Bronchial epithelial cell (primary cell): ENCODE measurements at regions not wholly inside any gene's neighbourhood (a gene's known extent, or its start where the extent isn't known, plus 50 kb on each side); places are given as distances from the start of the nearest gene placed in this dataset.

ENCODE experiments used
- DNase-seq: peaks from one replicate; pipeline ENCODE4 v3.0.0-alpha.2; 2010; ENCODE audit warnings: low read depth
- FAIRE-seq: peaks from 2 replicates; lab custom pipeline; 2011; peaks lifted over from hg19 to GRCh38; lab: Jason Lieb, UNC
- H3K27me3 ChIP-seq: 2 replicates; pipeline ENCODE4 v1.5.1; 2011; ENCODE audit warnings: low read length; ENCODE audit not compliant: control insufficient read depth, insufficient read depth
- H3K36me3 ChIP-seq: 2 replicates; pipeline ENCODE4 v1.5.1; 2011; ENCODE audit warnings: low read length; ENCODE audit not compliant: control insufficient read depth, insufficient read depth
- H3K4me3 ChIP-seq: 2 replicates; pipeline ENCODE4 v1.5.1; 2011; ENCODE audit warnings: mild to moderate bottlenecking, low read depth, low read length, control low read depth
- CTCF ChIP-seq: IDR thresholded peaks from 2 replicates; pipeline ENCODE4 v1.5.1; 2011; ENCODE audit warnings: mild to moderate bottlenecking, moderate library complexity, low read length, control low read depth, inconsistent platforms; ENCODE audit not compliant: insufficient read depth, severe bottlenecking

DNA sequence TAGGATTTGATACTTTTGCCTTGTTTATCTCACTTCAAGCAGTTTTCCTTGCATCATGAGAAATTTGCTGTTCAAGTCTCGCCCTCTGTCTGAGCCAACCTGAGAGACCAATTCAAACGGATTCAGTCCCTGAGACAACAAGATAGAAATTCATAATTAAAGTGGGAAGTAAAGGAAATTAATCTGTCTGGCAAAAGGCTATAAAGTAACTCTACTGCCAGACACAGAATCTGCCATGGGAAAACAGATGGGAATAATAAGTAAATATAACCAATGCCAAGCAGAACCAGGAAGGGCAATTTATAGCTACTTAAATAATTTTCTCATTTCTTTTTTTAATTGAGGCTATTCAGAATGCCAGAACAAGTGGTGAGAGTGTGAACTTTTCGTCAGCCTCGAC is 239.6 kb downstream of the TFAP2C start:
- no peak for DNase-seq
- Histone ChIP-seq H3K27me3 (no peaks in the 10 kb centered on the region), H3K4me3 (no peak overlapping the region), H3K36me3 (no peaks in the 10 kb centered on the region)
- no peak for TF ChIP-seq CTCF
- FAIRE-seq, result no peak

- Histone ChIP-seq H3K36me3 (no peaks in the 10 kb centered on the region), H3K4me3 (no peak overlapping the region), H3K27me3 (no peaks in the 10 kb centered on the region)
- DNase-seq (no peak), FAIRE-seq (no peak)
- TF ChIP-seq CTCF, result no peak
Measured at GRCh38 chr20:56870271-56870670, 241.2 kb downstream of the TFAP2C start.

DNA sequence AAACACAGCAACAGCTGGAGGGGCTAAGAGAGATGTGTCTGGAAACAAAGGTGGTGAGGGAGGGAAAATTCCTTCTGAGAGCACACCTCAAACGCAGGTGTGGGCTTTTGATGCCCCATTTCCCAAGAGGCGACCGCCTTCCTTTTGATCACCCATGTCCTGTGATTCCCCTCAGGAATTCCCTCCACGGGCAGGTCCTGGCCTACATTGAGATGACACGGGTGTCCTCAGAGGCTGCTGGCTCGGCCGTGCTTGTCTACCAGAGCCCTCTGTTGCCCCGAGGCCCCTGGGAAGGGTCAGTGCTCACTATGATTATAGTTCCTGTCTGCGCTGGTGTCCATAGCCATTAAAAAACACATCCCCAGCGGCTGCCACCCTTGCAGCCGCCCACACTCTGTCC is 242.6 kb downstream of the TFAP2C start:
- DNase-seq, result no peak
- Histone ChIP-seq H3K4me3 (no peak overlapping the region), H3K27me3 (no peaks in the 10 kb centered on the region), H3K36me3 (no peaks in the 10 kb centered on the region)
- FAIRE-seq, result no peak
- TF ChIP-seq CTCF, result no peak

DNA sequence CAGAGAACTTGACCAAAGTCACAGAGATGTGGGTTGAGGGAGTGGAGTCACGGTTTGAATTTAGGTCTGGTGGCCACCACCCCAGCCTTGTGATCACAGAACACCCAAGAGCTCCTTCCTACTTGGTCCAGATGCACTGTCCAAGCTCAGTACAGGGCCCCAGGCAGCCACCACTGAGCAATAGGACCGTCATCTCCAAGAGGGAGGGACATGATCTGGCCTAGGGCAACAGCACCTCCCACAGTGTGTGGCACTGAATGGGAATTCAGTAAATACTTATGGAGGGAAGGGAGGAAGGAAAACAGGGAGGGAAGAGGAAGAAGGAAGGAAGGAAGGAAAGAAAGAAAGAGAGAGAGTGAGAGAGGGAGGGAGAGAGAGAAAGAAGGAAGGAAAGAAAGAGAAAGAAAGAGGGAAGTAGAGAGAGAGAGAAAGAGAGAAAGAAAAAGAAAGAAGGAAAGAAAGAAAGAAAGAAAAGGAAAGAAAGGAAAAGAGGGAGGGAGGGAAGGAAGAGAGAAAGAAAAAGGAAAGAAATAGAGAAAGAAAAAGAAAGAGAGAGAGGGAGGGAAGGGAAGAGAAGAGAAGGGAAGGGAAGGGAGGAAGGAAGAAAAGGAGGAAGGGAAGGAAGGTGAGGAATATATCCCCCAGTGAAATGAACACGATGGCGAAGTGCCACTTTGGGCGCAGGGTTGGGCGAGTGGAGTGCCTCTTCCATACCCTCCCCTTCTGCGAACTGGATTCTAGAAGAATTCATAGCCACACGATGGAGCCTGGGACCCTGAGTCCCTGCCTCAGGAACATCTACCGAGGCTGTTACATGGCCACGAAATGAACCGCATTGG is 243.7 kb downstream of the TFAP2C start:
- FAIRE-seq (no peak), DNase-seq (peak; percentile 32)
- no peaks in the 10 kb centered on the region for H3K36me3 ChIP-seq
- no peak for TF ChIP-seq CTCF
- H3K27me3 ChIP-seq, result no peaks in the 10 kb centered on the region
- no peak overlapping the region for H3K4me3 ChIP-seq

- Histone ChIP-seq H3K4me3 (no peak overlapping the region), H3K36me3 (no peaks in the 10 kb centered on the region), H3K27me3 (no peaks in the 10 kb centered on the region)
- DNase-seq (no peak), FAIRE-seq (no peak)
- TF ChIP-seq CTCF, result no peak
Measured at GRCh38 chr20:56873836-56874235, 244.7 kb downstream of the TFAP2C start.

GRCh38 chr20:56875052-56875659 is 246.1 kb downstream of the TFAP2C start:
- TF ChIP-seq CTCF, result no peak
- Histone ChIP-seq H3K4me3 (no peak overlapping the region), H3K36me3 (no peaks in the 10 kb centered on the region), H3K27me3 (no peaks in the 10 kb centered on the region)
- FAIRE-seq (peak; percentile 43), DNase-seq (peak; percentile 92)
